ENCODE measurements at regions not wholly inside any gene's neighbourhood (a gene's known extent, or its start where the extent isn't known, plus 50 kb on each side); places are given as distances from the start of the nearest gene placed in this dataset.

GRCh38 chr5:66345281-66345680 is 201.2 kb downstream of the SREK1 start:
- no peak for TF ChIP-seq CTCF (IDR thresholded peaks at IDR 0.05; ENCODE audit: insufficient read depth, missing control alignments)
- DNase-seq (ENCODE audit: insufficient read length, low spot score) (no peak), FAIRE-seq (no peak)

GRCh38 chr5:66346869-66347268 is 202.8 kb downstream of the SREK1 start:
- no peak for TF ChIP-seq CTCF (IDR thresholded peaks at IDR 0.05; ENCODE audit: insufficient read depth, missing control alignments)
- no peak for FAIRE-seq
- no peak for DNase-seq (ENCODE audit: insufficient read length, low spot score)

GRCh38 chr5:66348387-66349125 is 204.5 kb downstream of the SREK1 start:
- FAIRE-seq: no peak
- TF ChIP-seq CTCF (IDR thresholded peaks at IDR 0.05; ENCODE audit: insufficient read depth, missing control alignments): no peak
- DNase-seq (ENCODE audit: insufficient read length, low spot score): no peak

GRCh38 chr5:66351813-66352212 is 207.7 kb downstream of the SREK1 start:
- TF ChIP-seq CTCF (IDR thresholded peaks at IDR 0.05; ENCODE audit: insufficient read depth, missing control alignments): no peak
- DNase-seq (ENCODE audit: insufficient read length, low spot score): no peak
- FAIRE-seq: no peak

- DNase-seq (ENCODE audit: insufficient read length, low spot score) (no peak), FAIRE-seq (no peak)
- TF ChIP-seq CTCF (IDR thresholded peaks at IDR 0.05; ENCODE audit: insufficient read depth, missing control alignments): no peak
Observed at GRCh38 chr5:66353186-66353585, 209.1 kb downstream of the SREK1 start.

GRCh38 chr5:66354422-66354821 is 210.3 kb downstream of the SREK1 start:
- FAIRE-seq: no peak
- no peak for DNase-seq (ENCODE audit: insufficient read length, low spot score)
- no peak for TF ChIP-seq CTCF (IDR thresholded peaks at IDR 0.05; ENCODE audit: insufficient read depth, missing control alignments)

- FAIRE-seq: no peak
- DNase-seq (ENCODE audit: insufficient read length, low spot score): no peak
Observed at GRCh38 chr5:66356011-66356565, 212.0 kb downstream of the SREK1 start.

More at GRCh38 chr5:66356011-66356565, 212.0 kb downstream of the SREK1 start:
- TF ChIP-seq CTCF (IDR thresholded peaks at IDR 0.05; ENCODE audit: insufficient read depth, missing control alignments): no peak

Data from D721Med (cell line).